ENCODE measurements at regions not wholly inside any gene's neighbourhood (a gene's known extent, or its start where the extent isn't known, plus 50 kb on each side); places are given as distances from the start of the nearest gene placed in this dataset.

DNA sequence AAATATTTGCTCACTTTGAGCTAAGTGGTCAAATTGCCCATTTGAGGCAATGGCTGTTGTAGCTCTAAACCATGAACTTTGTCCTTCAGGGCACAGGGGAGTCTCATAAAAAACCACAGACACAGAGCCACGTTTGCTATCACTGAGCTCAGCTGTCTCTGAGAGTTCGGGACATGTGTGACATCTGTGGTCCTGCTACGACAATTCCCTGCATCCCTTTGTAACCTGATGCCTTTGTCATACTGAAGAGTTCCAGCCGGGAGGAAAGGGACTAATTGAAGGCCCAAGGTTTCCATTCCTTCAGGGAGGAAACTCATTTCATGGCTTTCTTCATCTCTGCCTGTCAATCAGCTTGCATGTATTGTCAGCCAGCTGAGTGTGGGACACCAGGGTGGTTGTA lies 599.4 kb upstream of the CDH5 start:
- no peak for DNase-seq (ENCODE audit: extremely low spot score in 2 of 2)
- Histone ChIP-seq H3K4me1 (no peaks in the 10 kb centered on the region), H3K27ac (no peak overlapping the region), H3K36me3 (no peaks in the 10 kb centered on the region), H3K27me3 (no peaks in the 10 kb centered on the region), H3K9me3 (no peaks in the 10 kb centered on the region), H3K4me3 (no peak overlapping the region)
- TF ChIP-seq, protein P1, sequence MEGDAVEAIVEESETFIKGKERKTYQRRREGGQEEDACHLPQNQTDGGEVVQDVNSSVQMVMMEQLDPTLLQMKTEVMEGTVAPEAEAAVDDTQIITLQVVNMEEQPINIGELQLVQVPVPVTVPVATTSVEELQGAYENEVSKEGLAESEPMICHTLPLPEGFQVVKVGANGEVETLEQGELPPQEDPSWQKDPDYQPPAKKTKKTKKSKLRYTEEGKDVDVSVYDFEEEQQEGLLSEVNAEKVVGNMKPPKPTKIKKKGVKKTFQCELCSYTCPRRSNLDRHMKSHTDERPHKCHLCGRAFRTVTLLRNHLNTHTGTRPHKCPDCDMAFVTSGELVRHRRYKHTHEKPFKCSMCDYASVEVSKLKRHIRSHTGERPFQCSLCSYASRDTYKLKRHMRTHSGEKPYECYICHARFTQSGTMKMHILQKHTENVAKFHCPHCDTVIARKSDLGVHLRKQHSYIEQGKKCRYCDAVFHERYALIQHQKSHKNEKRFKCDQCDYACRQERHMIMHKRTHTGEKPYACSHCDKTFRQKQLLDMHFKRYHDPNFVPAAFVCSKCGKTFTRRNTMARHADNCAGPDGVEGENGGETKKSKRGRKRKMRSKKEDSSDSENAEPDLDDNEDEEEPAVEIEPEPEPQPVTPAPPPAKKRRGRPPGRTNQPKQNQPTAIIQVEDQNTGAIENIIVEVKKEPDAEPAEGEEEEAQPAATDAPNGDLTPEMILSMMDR (IDR thresholded peaks at IDR 0.05), result no peak
- TF ChIP-seq POLR2AphosphoS5 (IDR thresholded peaks at IDR 0.05; ENCODE audit: insufficient read depth in 1 of 2, low read depth in 1 of 2) (no peak), POLR2A (IDR thresholded peaks at IDR 0.05) (no peak)
- intact Hi-C loops (cut with DNase I), result no loop called here

DNA sequence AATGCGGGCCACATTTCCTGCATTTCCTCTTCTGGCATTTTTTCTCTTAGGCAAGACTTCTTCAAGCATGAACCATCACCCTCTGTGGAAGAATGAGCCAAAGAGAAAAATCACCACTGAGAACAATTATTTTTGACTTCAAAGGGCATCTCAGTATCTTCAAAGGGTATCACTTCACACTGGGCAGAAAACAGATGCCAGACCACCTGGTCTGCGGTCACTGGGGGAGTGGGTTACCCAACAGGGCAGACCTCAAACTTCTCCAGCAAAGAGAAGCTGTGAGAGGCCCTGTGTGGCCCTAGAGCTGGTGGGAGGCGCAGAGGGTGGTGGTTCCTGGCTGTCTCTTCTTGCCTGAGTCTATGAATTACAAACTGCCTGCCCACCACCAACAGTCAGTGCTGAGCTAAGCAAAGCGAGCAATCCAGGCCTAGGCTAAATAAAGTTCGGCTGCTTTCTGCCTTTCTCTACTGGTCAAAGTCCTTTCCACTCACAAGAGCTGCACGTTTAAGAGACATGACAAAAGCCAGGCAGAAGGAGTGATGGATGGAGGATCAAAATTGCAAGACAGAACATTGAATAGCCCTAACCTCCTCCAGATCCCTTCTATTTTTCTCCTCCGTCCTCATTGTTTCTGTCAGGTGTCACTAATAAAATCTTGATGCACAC lies 602.7 kb upstream of the CDH5 start:
- no peak overlapping the region for H3K4me3 ChIP-seq
- H3K9me3 ChIP-seq, result no peaks in the 10 kb centered on the region
- H3K4me1 ChIP-seq, result no peaks in the 10 kb centered on the region
- no peaks in the 10 kb centered on the region for H3K27me3 ChIP-seq
- TF ChIP-seq, protein P1 (IDR thresholded peaks at IDR 0.05), result no peak
- TF ChIP-seq POLR2AphosphoS5 (IDR thresholded peaks at IDR 0.05; ENCODE audit: insufficient read depth in 1 of 2, low read depth in 1 of 2) (no peak), POLR2A (IDR thresholded peaks at IDR 0.05) (no peak)
- no peak overlapping the region for H3K27ac ChIP-seq
- no peak for DNase-seq (ENCODE audit: extremely low spot score in 2 of 2)
- H3K36me3 ChIP-seq, result no peaks in the 10 kb centered on the region
- intact Hi-C loops (cut with DNase I), result no loop called here

DNA sequence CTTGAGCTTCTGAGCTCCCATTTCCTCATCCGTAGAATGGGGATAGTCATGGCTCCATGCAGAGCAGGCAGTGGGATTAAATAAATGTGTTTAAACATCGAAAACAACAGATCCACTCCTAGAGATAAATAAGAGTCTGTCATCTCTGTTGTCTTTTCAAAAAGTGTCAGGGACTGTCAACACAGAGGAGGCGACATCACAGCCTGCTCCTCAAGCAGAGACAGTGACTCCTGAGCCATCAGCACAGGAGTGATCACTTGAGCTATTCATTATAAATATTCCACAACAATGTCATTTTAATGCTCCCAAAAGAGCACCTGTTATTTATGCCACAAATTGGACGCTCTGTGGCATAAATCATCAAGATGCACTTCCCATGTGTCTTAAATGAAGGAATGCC lies 605.6 kb upstream of the CDH5 start:
- intact Hi-C loops (cut with DNase I), result no loop called here
- DNase-seq (ENCODE audit: extremely low spot score in 2 of 2), result no peak
- no peaks in the 10 kb centered on the region for H3K27me3 ChIP-seq
- H3K27ac ChIP-seq, result no peak overlapping the region
- H3K4me1 ChIP-seq, result no peaks in the 10 kb centered on the region
- TF ChIP-seq POLR2AphosphoS5 (IDR thresholded peaks at IDR 0.05; ENCODE audit: insufficient read depth in 1 of 2, low read depth in 1 of 2), result no peak
- TF ChIP-seq, protein P1 (IDR thresholded peaks at IDR 0.05), result no peak
- no peak for TF ChIP-seq POLR2A (IDR thresholded peaks at IDR 0.05)
- no peak overlapping the region for H3K4me3 ChIP-seq
- H3K36me3 ChIP-seq, result no peaks in the 10 kb centered on the region
- H3K9me3 ChIP-seq, result no peaks in the 10 kb centered on the region

DNA sequence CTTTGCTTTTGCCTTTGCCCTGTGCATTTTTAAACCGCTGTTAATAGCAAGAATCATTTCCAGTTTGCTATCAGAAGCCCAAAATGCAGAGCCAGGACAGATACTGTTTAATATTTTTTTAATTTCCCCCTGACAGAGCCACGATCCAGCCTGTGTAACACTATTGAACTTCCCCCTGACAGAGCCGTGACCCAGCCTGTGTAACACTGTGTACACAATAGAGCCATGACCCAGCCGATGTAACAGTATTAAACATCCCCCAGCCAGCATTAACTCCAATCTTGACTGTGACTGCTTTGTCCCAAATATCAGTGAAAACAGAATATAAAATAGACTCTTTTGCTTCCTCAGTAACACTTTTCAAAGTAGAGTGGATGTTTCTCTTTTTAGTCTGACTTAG lies 607.9 kb upstream of the CDH5 start:
- Histone ChIP-seq H3K27ac (no peak overlapping the region), H3K9me3 (no peaks in the 10 kb centered on the region), H3K36me3 (no peaks in the 10 kb centered on the region), H3K27me3 (no peaks in the 10 kb centered on the region), H3K4me1 (no peaks in the 10 kb centered on the region), H3K4me3 (no peak overlapping the region)
- no peak for DNase-seq (ENCODE audit: extremely low spot score in 2 of 2)
- TF ChIP-seq, protein P1 (IDR thresholded peaks at IDR 0.05), result no peak
- TF ChIP-seq POLR2A (IDR thresholded peaks at IDR 0.05) (no peak), POLR2AphosphoS5 (IDR thresholded peaks at IDR 0.05; ENCODE audit: insufficient read depth in 1 of 2, low read depth in 1 of 2) (no peak)
- intact Hi-C loops (cut with DNase I), result no loop called here

DNA sequence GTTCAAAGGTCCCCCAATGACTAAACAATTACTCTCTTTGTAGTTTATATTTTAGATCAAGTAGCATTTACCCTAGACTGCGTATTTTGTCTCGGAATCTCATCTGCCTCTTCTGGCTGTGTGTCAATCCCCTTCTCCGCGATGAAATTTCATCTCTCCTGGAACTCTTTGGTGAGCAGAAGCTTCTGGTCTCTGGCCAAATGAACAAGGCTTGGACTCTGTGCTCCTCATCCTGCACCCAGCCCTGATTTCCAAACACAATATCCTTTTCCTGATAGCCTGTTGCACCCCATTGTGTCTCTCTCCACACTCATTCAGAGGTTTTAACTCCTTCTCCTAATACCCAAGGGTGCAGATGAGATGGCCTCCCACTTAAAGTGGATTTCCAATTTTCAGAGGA lies 609.4 kb upstream of the CDH5 start:
- TF ChIP-seq POLR2AphosphoS5 (IDR thresholded peaks at IDR 0.05; ENCODE audit: insufficient read depth in 1 of 2, low read depth in 1 of 2), result no peak
- TF ChIP-seq, protein P1 (IDR thresholded peaks at IDR 0.05), result no peak
- no peak for TF ChIP-seq POLR2A (IDR thresholded peaks at IDR 0.05)
- H3K9me3 ChIP-seq, result no peaks in the 10 kb centered on the region
- no peak overlapping the region for H3K4me3 ChIP-seq
- DNase-seq (ENCODE audit: extremely low spot score in 2 of 2), result no peak
- intact Hi-C loops (cut with DNase I), result no loop called here
- no peaks in the 10 kb centered on the region for H3K27me3 ChIP-seq
- H3K27ac ChIP-seq, result no peak overlapping the region
- no peaks in the 10 kb centered on the region for H3K36me3 ChIP-seq
- H3K4me1 ChIP-seq, result no peaks in the 10 kb centered on the region
